HL-60/S4 (cell line): ENCODE measurements at regions not wholly inside any gene's neighbourhood (a gene's known extent, or its start where the extent isn't known, plus 50 kb on each side); places are given as distances from the start of the nearest gene placed in this dataset.

Experiments
- in situ Hi-C: fragments of 300-500 bp; cut with MboI; formaldehyde crosslinking; loops from 2 replicates; pipeline ENCODE4 v1.14.3; 2022; ENCODE audit warnings: low sequenced_read_pairs

DNA sequence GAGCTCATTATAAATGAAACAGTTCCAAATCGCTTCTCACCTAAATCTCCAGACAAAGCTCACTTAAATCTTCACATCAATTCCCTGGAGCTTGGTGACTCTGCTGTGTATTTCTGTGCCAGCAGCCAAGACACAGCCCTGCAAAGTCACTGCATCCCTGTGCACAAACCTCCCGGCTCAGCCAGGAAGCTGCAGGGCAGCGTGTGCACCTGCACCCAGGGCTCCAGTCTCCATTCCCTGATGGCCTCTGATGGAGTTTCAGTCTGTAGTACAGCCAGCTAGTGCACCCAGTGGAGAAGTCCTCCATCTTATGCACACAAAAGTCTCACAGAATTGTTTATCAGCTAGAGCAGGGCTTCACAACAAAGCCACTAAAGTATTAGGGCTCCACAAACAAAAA lies 51.1 kb upstream of the PRSS58 start:
- in situ Hi-C loops = no loop called here

DNA sequence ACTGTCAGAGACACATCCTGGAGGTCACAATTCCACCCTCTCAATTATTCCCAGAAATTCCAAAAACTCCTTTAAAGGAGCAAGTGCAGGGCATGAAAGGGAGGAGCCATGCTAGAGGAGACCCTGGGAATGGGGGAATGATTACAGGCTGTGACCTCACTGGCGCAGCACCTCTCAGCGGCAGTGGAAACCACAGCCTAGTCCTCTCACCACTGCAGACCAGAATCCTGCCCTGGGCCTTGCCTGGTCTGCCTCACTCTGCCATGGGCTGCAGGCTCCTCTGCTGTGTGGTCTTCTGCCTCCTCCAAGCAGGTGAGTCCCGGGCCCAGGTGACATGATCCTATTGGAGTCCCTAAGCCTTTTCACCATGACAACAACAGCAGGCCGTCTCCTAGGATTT lies 50.5 kb upstream of the PRSS58 start:
- in situ Hi-C loops = no loop called here
